Stomach (tissue), 8 donors: ENCODE measurements at regions not wholly inside any gene's neighbourhood (a gene's known extent, or its start where the extent isn't known, plus 50 kb on each side); places are given as distances from the start of the nearest gene placed in this dataset.

Source experiments
- DNase-seq, 2 donors: peaks; one replicate each; pipeline versions ENCODE4 v3.0.0 to v3.0.0-alpha.2; 2013 to 2019
- H3K27ac ChIP-seq, 5 donors: fragments of 200-600 bp in 4 of 5; sonication (generic) in 4 of 5; one replicate each; pipeline ENCODE4 v1.5.1; 2013 to 2019; ENCODE audit warnings: mild to moderate bottlenecking in 1 of 5, moderate library complexity in 1 of 5
- H3K27me3 ChIP-seq, 3 donors: fragments of 200-600 bp; sonication (generic); one replicate each; pipeline ENCODE4 v1.5.1; 2017 to 2019; ENCODE audit warnings: mixed run types in 1 of 3
- H3K36me3 ChIP-seq, 4 donors: fragments of 200-600 bp; sonication (generic); 1 replicate in 3 of 4; 2 replicates in 1 of 4; pipeline ENCODE4 v1.5.1; 2016 to 2019
- H3K4me1 ChIP-seq, 4 donors: fragments of 200-600 bp; sonication (generic); one replicate each; pipeline ENCODE4 v1.5.1; 2016 to 2019
- H3K4me3 ChIP-seq, 4 donors: fragments of 200-600 bp; sonication (generic) in 3 of 4; one replicate each; pipeline ENCODE4 v1.5.1; 2016 to 2019; ENCODE audit warnings: mild to moderate bottlenecking in 1 of 4
- H3K9me3 ChIP-seq, 4 donors: fragments of 200-600 bp; sonication (generic); one replicate each; pipeline ENCODE4 v1.5.1; 2016 to 2019
- EP300 ChIP-seq: sonication (generic); formaldehyde crosslinking; IDR thresholded peaks from one replicate; pipeline ENCODE4 v1.6.1; 2017; ENCODE audit warnings: antibody characterized with exemption
- POLR2A ChIP-seq, 4 donors: fragments of 450-650 bp; IDR thresholded peaks; one replicate each; pipeline ENCODE4 v1.6.1; 2016; ENCODE audit warnings: antibody characterized with exemption in 4 of 4, control low read depth in 2 of 4, mild to moderate bottlenecking in 1 of 4, moderate library complexity in 1 of 4
- POLR2AphosphoS5 ChIP-seq, 3 donors: sonication (generic); formaldehyde crosslinking; IDR thresholded peaks; one replicate each; pipeline ENCODE4 v1.6.1; 2016; ENCODE audit warnings: antibody characterized with exemption in 3 of 3
- WGBS, 5 donors: extraction: QIAGEN DNeasy Blood & Tissue Kit in 3 of 5; methylation state at CpG; one replicate each; pipeline versions ENCODE4 v1.1.5 to v1.1.7; 2013 to 2018; 5-methylcytosine and 5-hydroxymethylcytosine counted together
- intact Hi-C: fragments of 100-400 bp; cut with DNase I; formaldehyde crosslinking; loops from one replicate; pipeline ENCODE4 v1.15.1; 2023; ENCODE audit warnings: low total_unique reads
- TF ChIP-seq, protein P1 (sequence below), 7 experiments: fragments of 450-650 bp in 4 of 7; fragments of 200-600 bp in 3 of 7; sonication (generic) in 3 of 7; IDR thresholded peaks; one replicate each; pipeline ENCODE4 v1.5.1; 2016 to 2019; ENCODE audit warnings: antibody characterized with exemption in 7 of 7, control low read depth in 2 of 7, mild to moderate bottlenecking in 1 of 7
- donor health status: healthy with polysubstance abuse.
- donor health status: Bipolar disorder and iron deficiency.
- donor health status: healthy.

DNA sequence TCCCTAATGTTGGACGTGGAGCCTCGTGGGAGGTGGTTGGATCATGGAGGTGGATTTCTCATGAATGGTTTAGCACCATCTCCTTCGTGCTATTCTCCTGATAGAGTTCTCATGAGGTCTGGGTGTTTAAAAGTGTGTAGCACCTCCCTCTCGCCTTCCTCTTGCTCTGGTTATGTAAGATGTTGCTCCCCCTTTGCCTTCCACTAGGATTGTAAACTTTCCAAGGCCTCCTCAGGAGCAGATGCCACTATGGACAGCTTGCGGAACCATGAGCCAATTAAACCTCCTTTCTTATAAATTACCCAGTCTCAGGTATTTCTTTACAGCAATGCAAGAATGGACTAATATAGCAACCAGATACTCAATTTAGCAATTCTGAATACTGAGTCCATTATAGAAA, 82.4 kb upstream of the PELI1 start:
- Histone ChIP-seq H3K4me3 (no peak overlapping the region), H3K27ac (no peak overlapping the region), H3K9me3 (no peaks in the 10 kb centered on the region), H3K27me3 (no peaks in the 10 kb centered on the region), H3K36me3 (no peaks in the 10 kb centered on the region), H3K4me1 (peaks cover 10 to 44% (median 27%) of the 10 kb centered on the region in 4 donors)
- intact Hi-C loops, result no loop called here
- TF ChIP-seq POLR2AphosphoS5 (IDR thresholded peaks at IDR 0.05) (no peak), EP300 (no peak), POLR2A (IDR thresholded peaks at IDR 0.05) (no peak)
- TF ChIP-seq, protein P1, sequence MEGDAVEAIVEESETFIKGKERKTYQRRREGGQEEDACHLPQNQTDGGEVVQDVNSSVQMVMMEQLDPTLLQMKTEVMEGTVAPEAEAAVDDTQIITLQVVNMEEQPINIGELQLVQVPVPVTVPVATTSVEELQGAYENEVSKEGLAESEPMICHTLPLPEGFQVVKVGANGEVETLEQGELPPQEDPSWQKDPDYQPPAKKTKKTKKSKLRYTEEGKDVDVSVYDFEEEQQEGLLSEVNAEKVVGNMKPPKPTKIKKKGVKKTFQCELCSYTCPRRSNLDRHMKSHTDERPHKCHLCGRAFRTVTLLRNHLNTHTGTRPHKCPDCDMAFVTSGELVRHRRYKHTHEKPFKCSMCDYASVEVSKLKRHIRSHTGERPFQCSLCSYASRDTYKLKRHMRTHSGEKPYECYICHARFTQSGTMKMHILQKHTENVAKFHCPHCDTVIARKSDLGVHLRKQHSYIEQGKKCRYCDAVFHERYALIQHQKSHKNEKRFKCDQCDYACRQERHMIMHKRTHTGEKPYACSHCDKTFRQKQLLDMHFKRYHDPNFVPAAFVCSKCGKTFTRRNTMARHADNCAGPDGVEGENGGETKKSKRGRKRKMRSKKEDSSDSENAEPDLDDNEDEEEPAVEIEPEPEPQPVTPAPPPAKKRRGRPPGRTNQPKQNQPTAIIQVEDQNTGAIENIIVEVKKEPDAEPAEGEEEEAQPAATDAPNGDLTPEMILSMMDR (IDR thresholded peaks at IDR 0.05), result no peak
- DNase-seq, result no peak
- WGBS, 5 donors, result 81 to 93% (median 90%) methylated on average over 5 of the region's 5 CpGs

DNA sequence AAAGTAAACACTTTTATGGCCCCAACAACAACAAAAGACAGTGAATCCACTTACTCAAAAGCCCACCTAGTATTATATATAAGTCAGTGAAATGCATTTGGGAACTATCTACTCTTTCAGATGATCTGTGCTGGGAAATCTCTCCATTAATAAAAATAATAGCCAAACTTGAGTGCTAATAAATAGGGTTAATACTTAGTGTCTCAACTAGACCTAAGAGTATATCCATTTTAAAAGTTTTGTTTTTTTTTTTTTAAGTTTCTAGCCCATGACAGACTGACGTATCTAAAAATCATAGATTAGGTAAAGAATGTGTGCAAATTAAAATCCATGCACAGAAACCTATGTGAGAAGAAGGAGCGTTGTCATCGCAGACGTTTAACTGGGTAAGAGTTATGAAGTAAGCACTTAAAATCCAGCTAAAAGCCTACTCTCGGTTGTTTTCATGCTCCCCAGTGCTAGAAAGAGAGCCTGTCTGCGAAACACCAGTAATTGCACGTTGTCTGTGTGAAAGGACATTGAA, 83.4 kb upstream of the PELI1 start:
- Histone ChIP-seq H3K4me1 (peaks cover 10 to 33% (median 20%) of the 10 kb centered on the region in 4 donors), H3K27me3 (no peaks in the 10 kb centered on the region), H3K27ac (peak overlapping the region in 4 of 5 donors; percentile 59 to 80 (median 76)), H3K4me3 (peak overlapping the region; percentile 43 to 53 (median 48)), H3K9me3 (no peaks in the 10 kb centered on the region), H3K36me3 (no peaks in the 10 kb centered on the region)
- TF ChIP-seq POLR2AphosphoS5 (IDR thresholded peaks at IDR 0.05), result no peak
- TF ChIP-seq, protein P1 (IDR thresholded peaks at IDR 0.05), result no peak
- WGBS, 5 donors, result 9 to 19% (median 11%) methylated on average over 7 of the region's 7 CpGs
- intact Hi-C loops, result no loop called here
- DNase-seq, result no peak

DNA sequence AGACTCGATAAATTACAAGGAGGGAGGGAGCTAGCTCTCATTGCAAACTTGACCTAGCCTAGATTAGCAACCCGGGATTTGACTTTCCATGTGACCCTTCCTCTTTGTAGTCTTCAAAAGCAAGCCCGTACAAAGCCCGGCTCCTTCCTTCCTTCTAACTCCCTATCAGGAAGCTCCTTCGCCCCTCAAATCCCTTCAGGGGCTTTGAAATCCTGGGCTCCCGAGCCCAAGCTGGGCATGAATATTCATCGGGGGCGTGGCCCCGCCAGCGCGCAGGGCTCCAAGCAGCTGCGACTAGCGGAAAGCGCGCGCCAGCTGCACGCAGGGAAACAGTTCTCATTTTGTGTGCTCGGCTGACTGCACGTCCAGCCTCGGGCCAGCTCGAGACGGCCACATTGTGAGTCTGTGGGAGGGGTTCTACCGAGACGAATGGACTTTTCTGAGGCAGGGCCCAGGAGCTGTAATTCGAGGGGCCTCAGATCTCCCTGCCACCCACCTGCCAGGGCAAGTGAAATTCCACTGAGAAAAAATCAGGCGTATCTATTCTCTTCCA, 84.0 kb upstream of the PELI1 start:
- H3K9me3 ChIP-seq, result no peaks in the 10 kb centered on the region
- intact Hi-C loops, result no loop called here
- peaks cover 10 to 28% (median 17%) of the 10 kb centered on the region in 4 donors for H3K4me1 ChIP-seq
- peak; percentile 75 to 95 for DNase-seq
- 0 to 2% (median 1%) methylated on average over 26 of the region's 26 CpGs for WGBS, 5 donors
- H3K36me3 ChIP-seq, result no peaks in the 10 kb centered on the region
- H3K27ac ChIP-seq, result peak overlapping the region; percentile 14 to 80 (median 76)
- H3K27me3 ChIP-seq, result no peaks in the 10 kb centered on the region
- H3K4me3 ChIP-seq, result peak overlapping the region; percentile 43 to 53 (median 48)
- TF ChIP-seq, protein P1 (IDR thresholded peaks at IDR 0.05), result no peak
- TF ChIP-seq POLR2AphosphoS5 (IDR thresholded peaks at IDR 0.05) (peak; percentile 46 to 77 (median 62)), EP300 (no peak)

DNA sequence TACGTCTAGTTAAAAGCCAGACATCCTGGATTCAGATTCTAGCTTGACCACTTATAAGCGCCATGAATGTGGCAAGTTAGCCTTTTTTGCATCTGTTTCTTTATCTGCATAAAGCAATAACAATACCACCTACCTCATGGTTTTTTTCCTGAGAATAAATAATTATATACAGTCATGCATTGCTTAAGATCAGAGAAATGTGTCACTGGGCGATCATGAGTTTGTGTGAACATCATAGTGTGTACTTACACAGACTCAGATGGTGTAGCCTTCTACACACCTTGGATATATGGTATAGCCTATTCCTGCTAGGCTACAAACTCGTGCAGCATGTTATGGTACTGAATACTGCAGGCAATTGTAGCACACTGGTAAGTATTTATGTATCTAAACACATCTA, 84.7 kb upstream of the PELI1 start:
- DNase-seq, result no peak
- Histone ChIP-seq H3K36me3 (no peaks in the 10 kb centered on the region), H3K27ac (peak overlapping the region in 3 of 5 donors; percentile 76 to 80 (median 77)), H3K4me1 (peaks cover 10 to 33% (median 17%) of the 10 kb centered on the region in 4 donors), H3K9me3 (no peaks in the 10 kb centered on the region), H3K4me3 (peak overlapping the region in 3 of 4 donors; percentile 46 to 53 (median 50)), H3K27me3 (no peaks in the 10 kb centered on the region)
- WGBS, 5 donors, result 70 to 81% (median 77%) methylated on average over 4 of the region's 4 CpGs
- intact Hi-C loops, result no loop called here
- TF ChIP-seq EP300 (no peak), POLR2AphosphoS5 (IDR thresholded peaks at IDR 0.05) (no peak), POLR2A (IDR thresholded peaks at IDR 0.05) (no peak)
- TF ChIP-seq, protein P1 (IDR thresholded peaks at IDR 0.05), result no peak
